GM06990 (cell line): ENCODE measurements at regions not wholly inside any gene's neighbourhood (a gene's known extent, or its start where the extent isn't known, plus 50 kb on each side); places are given as distances from the start of the nearest gene placed in this dataset.

Experiments used
- DNase-seq: peaks from one replicate; pipeline ENCODE4 v3.0.0-alpha.2; 2011; ENCODE audit not compliant: insufficient read length; ENCODE audit errors: extremely low read depth
- H3K27me3 ChIP-seq: replicated peaks from 2 replicates; pipeline ENCODE4 v1.6.0; 2011; ENCODE audit warnings: low read length; ENCODE audit not compliant: control insufficient read depth, insufficient read depth
- H3K36me3 ChIP-seq: 2 replicates; pipeline ENCODE4 v1.5.1; 2011; ENCODE audit warnings: low read length; ENCODE audit not compliant: control insufficient read depth, insufficient read depth
- H3K4me3 ChIP-seq: replicated peaks from 2 replicates; pipeline ENCODE4 v1.5.1; 2011; ENCODE audit warnings: low read depth, mild to moderate bottlenecking, control low read depth, low read length
- TF ChIP-seq, protein P1 (sequence below): IDR thresholded peaks from 2 replicates; pipeline ENCODE4 v1.5.1; 2011; ENCODE audit warnings: low read length, control low read depth, mild to moderate bottlenecking, inconsistent platforms; ENCODE audit not compliant: insufficient read depth, poor library complexity, severe bottlenecking

DNA sequence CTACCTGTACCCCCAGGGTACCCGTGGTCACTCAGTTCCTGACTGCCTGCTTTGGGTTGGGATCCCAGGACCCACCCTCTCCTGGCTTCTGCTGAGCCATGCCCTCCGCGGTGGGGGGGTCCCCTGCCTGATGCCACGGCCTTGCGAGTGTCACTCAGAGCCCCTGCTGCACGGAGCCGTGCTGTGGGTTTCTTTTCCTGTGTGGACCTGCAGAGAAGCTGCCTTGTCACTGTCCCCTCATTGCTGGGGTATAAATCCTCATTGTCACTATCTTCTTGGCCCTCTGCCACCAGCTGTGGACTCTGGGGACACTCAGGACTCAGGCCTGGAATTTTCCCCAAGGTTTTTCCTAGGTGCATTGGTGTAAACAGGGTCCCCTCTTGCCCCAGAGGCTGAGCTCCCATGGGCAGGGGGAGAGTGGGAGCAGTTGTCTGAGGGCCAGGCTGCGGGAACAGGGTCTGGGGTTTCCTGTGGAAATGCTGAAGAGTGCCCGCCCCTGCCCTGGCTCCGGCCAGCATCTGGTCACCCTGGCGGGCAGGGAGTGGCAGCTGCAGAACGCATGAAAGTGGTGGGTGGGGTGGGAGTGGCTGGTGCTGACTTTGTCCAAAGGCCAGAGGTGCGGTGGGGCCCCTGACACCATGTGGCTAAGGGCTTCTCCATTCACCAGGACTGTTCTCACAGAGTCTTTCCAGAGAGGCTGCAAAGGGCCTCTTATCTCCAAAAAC lies 191.7 kb downstream of the GOLGA6L6 start:
- DNase-seq = no peak
- TF ChIP-seq, protein P1, sequence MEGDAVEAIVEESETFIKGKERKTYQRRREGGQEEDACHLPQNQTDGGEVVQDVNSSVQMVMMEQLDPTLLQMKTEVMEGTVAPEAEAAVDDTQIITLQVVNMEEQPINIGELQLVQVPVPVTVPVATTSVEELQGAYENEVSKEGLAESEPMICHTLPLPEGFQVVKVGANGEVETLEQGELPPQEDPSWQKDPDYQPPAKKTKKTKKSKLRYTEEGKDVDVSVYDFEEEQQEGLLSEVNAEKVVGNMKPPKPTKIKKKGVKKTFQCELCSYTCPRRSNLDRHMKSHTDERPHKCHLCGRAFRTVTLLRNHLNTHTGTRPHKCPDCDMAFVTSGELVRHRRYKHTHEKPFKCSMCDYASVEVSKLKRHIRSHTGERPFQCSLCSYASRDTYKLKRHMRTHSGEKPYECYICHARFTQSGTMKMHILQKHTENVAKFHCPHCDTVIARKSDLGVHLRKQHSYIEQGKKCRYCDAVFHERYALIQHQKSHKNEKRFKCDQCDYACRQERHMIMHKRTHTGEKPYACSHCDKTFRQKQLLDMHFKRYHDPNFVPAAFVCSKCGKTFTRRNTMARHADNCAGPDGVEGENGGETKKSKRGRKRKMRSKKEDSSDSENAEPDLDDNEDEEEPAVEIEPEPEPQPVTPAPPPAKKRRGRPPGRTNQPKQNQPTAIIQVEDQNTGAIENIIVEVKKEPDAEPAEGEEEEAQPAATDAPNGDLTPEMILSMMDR = no peak
- Histone ChIP-seq H3K4me3 (no peak overlapping the region), H3K27me3 (no peaks in the 10 kb centered on the region), H3K36me3 (no peaks in the 10 kb centered on the region)

DNA sequence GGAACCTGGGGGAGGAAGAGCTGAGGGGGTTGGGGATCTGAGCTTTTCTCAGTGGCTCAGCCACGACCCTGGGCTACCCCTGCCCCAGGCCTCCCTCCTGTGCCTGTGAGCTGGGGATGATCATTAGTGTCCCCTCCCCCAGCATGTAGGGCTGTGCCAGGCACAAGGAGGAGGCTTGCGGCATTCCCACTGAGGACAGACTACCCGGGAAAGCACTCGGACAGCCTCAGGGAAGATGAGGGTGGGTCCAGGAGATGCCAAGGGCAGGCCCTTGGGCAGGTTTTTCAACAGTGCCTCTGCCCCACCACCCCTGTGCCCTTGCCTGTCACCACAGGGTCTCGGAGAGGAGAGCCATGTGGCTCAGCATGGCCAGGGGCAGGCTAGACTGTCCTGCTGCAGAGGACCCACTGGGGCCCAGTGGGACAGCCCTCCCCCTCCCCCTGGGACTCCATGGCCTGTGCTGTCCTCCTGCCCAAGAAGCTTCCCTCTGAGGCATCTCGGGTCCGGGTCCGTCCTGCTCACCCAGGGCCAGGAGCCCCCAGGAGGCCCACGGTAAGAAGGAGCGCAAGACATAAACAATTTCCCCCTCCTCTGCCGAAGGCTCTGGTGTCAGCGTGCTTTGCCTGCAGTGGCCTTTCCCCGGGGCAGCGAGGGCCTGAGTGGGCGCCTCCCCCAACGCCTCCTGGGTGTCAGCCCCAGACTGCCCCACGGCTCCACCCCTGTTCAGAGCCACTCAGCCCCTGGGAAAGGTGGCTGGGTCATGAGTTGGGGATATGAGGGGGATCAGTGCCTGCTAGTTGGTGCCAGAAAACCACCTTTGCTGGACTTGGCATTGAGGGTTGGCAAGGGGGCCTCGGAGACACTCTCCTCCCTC lies 192.5 kb downstream of the GOLGA6L6 start:
- Histone ChIP-seq H3K36me3 (no peaks in the 10 kb centered on the region), H3K4me3 (no peak overlapping the region), H3K27me3 (no peaks in the 10 kb centered on the region)
- no peak for DNase-seq
- TF ChIP-seq, protein P1 = no peak

DNA sequence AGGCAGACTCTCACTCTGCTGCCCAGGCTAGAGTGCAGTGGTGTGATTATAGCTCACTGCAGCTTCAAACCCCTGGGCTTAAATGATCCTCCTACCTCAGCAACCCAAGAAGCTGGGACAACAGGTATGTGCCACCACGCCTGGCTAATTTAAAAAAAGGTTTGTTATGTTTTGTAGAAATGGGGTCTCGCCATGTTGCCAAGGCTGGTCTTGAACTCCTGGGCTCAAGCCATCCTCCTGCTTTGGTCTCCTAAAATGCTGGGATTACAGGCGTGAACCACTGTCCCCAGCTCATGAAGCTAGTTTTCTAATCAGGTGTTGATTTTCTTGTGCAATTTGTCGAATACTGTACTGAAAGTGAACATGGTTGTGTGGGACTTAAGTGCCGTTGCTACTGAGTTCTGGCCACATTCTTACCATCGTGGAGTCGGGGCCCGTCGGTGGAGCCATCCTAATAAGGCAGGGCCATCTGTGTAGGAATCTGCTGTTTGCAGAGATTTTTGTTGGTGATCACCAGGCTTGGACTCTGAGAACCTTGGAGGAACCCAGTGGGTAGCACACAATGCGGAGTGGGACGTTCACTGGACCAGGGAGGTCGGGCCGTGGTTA lies 193.2 kb downstream of the GOLGA6L6 start:
- Histone ChIP-seq H3K27me3 (no peaks in the 10 kb centered on the region), H3K4me3 (no peak overlapping the region), H3K36me3 (no peaks in the 10 kb centered on the region)
- DNase-seq = no peak
- TF ChIP-seq, protein P1 = no peak

DNA sequence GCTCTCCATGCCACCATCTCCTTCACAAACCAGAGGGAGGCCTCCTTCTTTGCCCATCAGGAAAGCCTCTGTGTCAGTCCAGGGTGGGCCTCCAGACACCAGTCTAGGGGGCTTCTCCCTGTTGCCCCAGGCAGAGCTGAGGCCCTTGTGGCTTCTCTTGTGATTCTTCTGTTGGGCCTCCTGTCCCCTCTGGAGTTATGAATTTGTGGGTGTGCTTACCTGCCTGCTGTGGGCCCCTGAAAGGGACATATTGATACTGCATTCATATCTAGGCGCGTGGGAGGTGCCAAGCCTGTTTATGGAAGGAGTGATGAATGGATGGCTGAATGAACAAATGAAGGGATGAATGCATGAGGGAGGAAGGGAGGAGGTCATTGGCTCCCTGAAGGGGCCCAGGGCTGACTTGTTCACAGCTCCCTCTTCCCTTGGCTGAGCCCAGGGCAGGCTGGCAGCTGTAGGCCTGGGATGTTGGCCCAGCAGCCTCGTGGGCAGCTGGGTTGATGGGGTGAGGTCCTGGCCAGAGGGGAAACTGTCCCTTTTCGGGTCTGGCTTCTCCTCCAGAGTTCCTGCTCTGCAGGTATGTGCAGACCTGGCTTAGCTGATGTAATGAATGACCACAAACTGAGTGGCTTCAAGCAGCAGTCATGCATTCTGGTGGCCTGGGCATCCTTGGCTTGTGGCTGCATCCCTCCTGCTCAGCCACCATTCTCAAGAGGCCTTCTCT lies 195.4 kb downstream of the GOLGA6L6 start:
- H3K27me3 ChIP-seq = no peaks in the 10 kb centered on the region
- H3K36me3 ChIP-seq = no peaks in the 10 kb centered on the region
- H3K4me3 ChIP-seq = no peak overlapping the region
- TF ChIP-seq, protein P1 = no peak
- DNase-seq = no peak

DNA sequence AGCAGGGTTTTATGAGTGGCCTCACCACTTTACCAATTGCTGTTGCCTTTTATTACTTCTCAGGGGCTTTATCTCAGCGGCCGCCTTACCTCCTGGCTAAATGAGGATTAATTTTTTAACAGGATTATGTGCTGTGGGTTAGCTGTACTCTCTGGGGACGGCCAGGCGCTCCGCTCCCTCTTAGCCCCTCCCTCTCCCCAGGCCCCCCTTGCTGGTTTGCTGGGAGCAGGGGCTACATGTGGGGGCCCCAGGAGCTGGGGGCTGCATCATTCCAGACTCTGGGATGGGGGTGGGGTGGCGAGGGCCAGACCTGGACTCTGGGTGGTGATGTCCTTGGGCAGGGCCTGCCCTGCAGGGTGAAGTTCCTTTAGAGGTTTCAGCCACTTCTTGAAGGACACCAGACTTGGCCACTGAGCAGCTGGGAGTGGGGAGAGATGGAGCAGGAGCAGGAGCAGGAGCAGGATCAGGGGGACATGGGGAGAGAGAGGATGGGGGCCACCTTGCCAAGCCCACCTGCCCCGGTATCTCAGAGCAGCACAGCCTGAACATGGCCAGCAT lies 196.1 kb downstream of the GOLGA6L6 start:
- TF ChIP-seq, protein P1 = no peak
- Histone ChIP-seq H3K4me3 (no peak overlapping the region), H3K36me3 (no peaks in the 10 kb centered on the region), H3K27me3 (no peaks in the 10 kb centered on the region)
- DNase-seq = no peak
